CD14-positive monocyte (primary cell): ENCODE measurements at regions not wholly inside any gene's neighbourhood (a gene's known extent, or its start where the extent isn't known, plus 50 kb on each side); places are given as distances from the start of the nearest gene placed in this dataset.

Experiments
- DNase-seq, 3 donors: peaks; one replicate each; pipeline ENCODE4 v3.0.0-alpha.2; 2011 to 2022
- H2AFZ ChIP-seq: 2 replicates; pipeline ENCODE4 v1.6.0; 2012; ENCODE audit warnings: mild to moderate bottlenecking, low read depth, low read length, inconsistent platforms; ENCODE audit not compliant: insufficient read depth, poor library complexity, severe bottlenecking
- H3K27ac ChIP-seq, 2 donors: 1 replicate in 1 of 2; 2 replicates in 1 of 2; pipeline ENCODE4 v1.5.1; 2012 to 2013; ENCODE audit warnings: low read length in 2 of 2, control low read depth in 1 of 2, inconsistent platforms in 1 of 2, low read depth in 1 of 2, mild to moderate bottlenecking in 1 of 2
- H3K27me3 ChIP-seq, 2 donors: one replicate each; pipeline versions ENCODE4 v1.6.0 to v1.6.1; 2011 to 2013; ENCODE audit warnings: low read length in 2 of 2; ENCODE audit not compliant: control insufficient read depth in 2 of 2, insufficient read depth in 2 of 2
- H3K36me3 ChIP-seq, 2 donors: replicated peaks in 1 of 2; 1 replicate in 1 of 2; 2 replicates in 1 of 2; pipeline versions ENCODE4 v1.5.1 to v1.6.1; 2012 to 2013; ENCODE audit warnings: low read length in 2 of 2, control low read depth in 1 of 2, inconsistent platforms in 1 of 2, mild to moderate bottlenecking in 1 of 2; ENCODE audit not compliant: insufficient read depth in 2 of 2, control insufficient read depth in 1 of 2
- H3K4me1 ChIP-seq, 2 donors: 1 replicate in 1 of 2; 2 replicates in 1 of 2; pipeline versions ENCODE4 v1.5.1 to v1.6.1; 2012 to 2013; ENCODE audit warnings: low read length in 2 of 2, control low read depth in 1 of 2, inconsistent platforms in 1 of 2, mild to moderate bottlenecking in 1 of 2, moderate library complexity in 1 of 2; ENCODE audit not compliant: insufficient read depth in 2 of 2, control insufficient read depth in 1 of 2
- H3K4me2 ChIP-seq: replicated peaks from 2 replicates; pipeline ENCODE3; 2012; ENCODE audit warnings: low read length, moderate library complexity, mild to moderate bottlenecking; ENCODE audit not compliant: poor library complexity, severe bottlenecking; ENCODE audit errors: extremely low read depth
- H3K4me3 ChIP-seq, 3 experiments: fragments of 200-600 bp in 1 of 3; sonication (generic) in 1 of 3; replicated peaks in 1 of 3; 1 replicate in 2 of 3; 2 replicates in 1 of 3; pipeline ENCODE4 v1.5.1; 2011 to 2013; ENCODE audit warnings: low read length in 3 of 3, mild to moderate bottlenecking in 3 of 3, control low read depth in 2 of 3, low read depth in 2 of 3, inconsistent platforms in 1 of 3, moderate library complexity in 1 of 3
- H3K79me2 ChIP-seq: 2 replicates; pipeline ENCODE4 v1.6.0; 2012; ENCODE audit warnings: mild to moderate bottlenecking, control low read depth, inconsistent platforms, low read length, moderate library complexity; ENCODE audit not compliant: insufficient read depth
- H3K9ac ChIP-seq: 2 replicates; pipeline ENCODE4 v1.6.0; 2017; ENCODE audit warnings: low read length, mild to moderate bottlenecking; ENCODE audit not compliant: insufficient read depth, poor library complexity, severe bottlenecking
- H3K9me3 ChIP-seq, 2 donors: replicated peaks in 1 of 2; 1 replicate in 1 of 2; 2 replicates in 1 of 2; pipeline versions ENCODE4 v1.5.1 to v1.6.1; 2012 to 2013; ENCODE audit warnings: low read length in 2 of 2, control low read depth in 1 of 2; ENCODE audit not compliant: control insufficient read depth in 1 of 2, insufficient read depth in 1 of 2
- H4K20me1 ChIP-seq: 2 replicates; pipeline ENCODE4 v1.6.0; 2012; ENCODE audit warnings: mild to moderate bottlenecking, low read length, control low read depth, moderate library complexity; ENCODE audit not compliant: insufficient read depth
- H3K27ac Mint-ChIP-seq, 7 donors: one replicate each; pipeline ENCODE4 v1.8.0; 2020; ENCODE audit warnings: mild to moderate bottlenecking in 7 of 7, mixed read lengths in 7 of 7, moderate library complexity in 6 of 7, inconsistent platforms in 2 of 7
- H3K27me3 Mint-ChIP-seq, 3 donors: one replicate each; pipeline ENCODE4 v1.8.0; 2021 to 2022; ENCODE audit warnings: low read depth in 3 of 3, mild to moderate bottlenecking in 3 of 3, mixed read lengths in 3 of 3, moderate library complexity in 3 of 3, inconsistent platforms in 1 of 3
- H3K36me3 Mint-ChIP-seq, 2 donors: one replicate each; pipeline ENCODE4 v1.8.0; 2020; ENCODE audit warnings: mixed read lengths in 2 of 2, inconsistent platforms in 1 of 2, mild to moderate bottlenecking in 1 of 2
- H3K4me1 Mint-ChIP-seq: one replicate; pipeline ENCODE4 v1.8.0; 2020; ENCODE audit warnings: mild to moderate bottlenecking, mixed read lengths
- H3K4me3 Mint-ChIP-seq, 2 donors: one replicate each; pipeline ENCODE4 v1.8.0; 2020; ENCODE audit warnings: mild to moderate bottlenecking in 2 of 2, mixed read lengths in 2 of 2, moderate library complexity in 1 of 2
- H3K9me3 Mint-ChIP-seq, 7 donors: one replicate each; pipeline ENCODE4 v1.8.0; 2020 to 2022; ENCODE audit warnings: mixed read lengths in 7 of 7, mild to moderate bottlenecking in 6 of 7, moderate library complexity in 6 of 7, inconsistent platforms in 2 of 7
- CTCF ChIP-seq: fragments of 200-600 bp; IDR thresholded peaks from one replicate; pipeline ENCODE4 v1.8.0; 2022; ENCODE audit warnings: antibody characterized with exemption, mild to moderate bottlenecking
- WGBS: methylation state at CpG from one replicate; pipeline ENCODE4 v1.1.5; 2013; ENCODE audit warnings: missing lambda C conversion rate; ENCODE audit not compliant: insufficient coverage; 5-methylcytosine and 5-hydroxymethylcytosine counted together
- intact Hi-C, 2 donors: fragments of 100-400 bp; cut with micrococcal nuclease; formaldehyde crosslinking; loops; one replicate each; pipeline versions ENCODE4 v1.15.0 to v1.15.1; 2023

GRCh38 chr22:26998716-26999115 lies 341.3 kb downstream of the MIAT start:
- peaks cover 11 to 18% (median 11%) of the 10 kb centered on the region in 3 donors for H3K27me3 Mint-ChIP-seq
- no peaks in the 10 kb centered on the region for H3K4me1 ChIP-seq
- 49% methylated on average over 2 of the region's 6 CpGs for WGBS
- no peak overlapping the region for H3K27ac Mint-ChIP-seq
- H3K9me3 ChIP-seq = no peaks in the 10 kb centered on the region
- no peaks in the 10 kb centered on the region for H3K36me3 ChIP-seq
- H3K79me2 ChIP-seq = no peaks in the 10 kb centered on the region
- H3K36me3 Mint-ChIP-seq = no peaks in the 10 kb centered on the region
- no peaks in the 10 kb centered on the region for H4K20me1 ChIP-seq
- no peak overlapping the region for H3K9ac ChIP-seq
- no peaks in the 10 kb centered on the region for H3K4me1 Mint-ChIP-seq
- no peak overlapping the region for H2AFZ ChIP-seq
- no peak overlapping the region for H3K4me3 ChIP-seq
- no peak overlapping the region for H3K4me2 ChIP-seq
- no peaks in the 10 kb centered on the region for H3K9me3 Mint-ChIP-seq
- no peak overlapping the region for H3K27ac ChIP-seq
- H3K4me3 Mint-ChIP-seq = no peak overlapping the region
- no peak for DNase-seq
- intact Hi-C loops = no loop called here
- H3K27me3 ChIP-seq = no peaks in the 10 kb centered on the region
- TF ChIP-seq CTCF = no peak

DNA sequence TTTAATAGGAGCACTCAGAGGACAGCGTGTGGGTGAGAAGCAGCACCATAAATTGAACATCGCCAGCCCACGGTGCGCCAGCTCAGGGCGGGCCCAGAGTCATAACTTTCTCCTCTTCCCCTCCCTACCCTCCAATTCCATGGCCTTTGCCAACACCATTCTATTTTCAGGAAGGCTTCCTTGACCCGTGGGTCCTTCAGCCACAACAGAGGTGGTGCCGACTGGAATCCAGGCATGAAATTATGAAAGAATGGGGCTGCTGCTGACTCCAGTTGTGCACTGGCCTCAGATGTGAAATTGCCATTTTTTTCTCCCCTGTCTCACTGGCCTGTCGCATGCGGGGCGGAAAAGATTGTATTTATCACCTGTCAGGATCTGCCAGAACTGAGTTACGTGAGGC lies 345.9 kb downstream of the MIAT start:
- H3K9me3 ChIP-seq = no peaks in the 10 kb centered on the region
- Mint-ChIP-seq H3K4me1 (no peaks in the 10 kb centered on the region), H3K9me3 (peaks cover 0 to 4% (median 0%) of the 10 kb centered on the region in 7 donors), H3K27ac (no peak overlapping the region), H3K4me3 (no peak overlapping the region), H3K27me3 (peaks cover 5 to 12% (median 11%) of the 10 kb centered on the region in 3 donors), H3K36me3 (no peaks in the 10 kb centered on the region)
- no peaks in the 10 kb centered on the region for H3K79me2 ChIP-seq
- DNase-seq = no peak
- no peak overlapping the region for H2AFZ ChIP-seq
- TF ChIP-seq CTCF = no peak
- H3K4me3 ChIP-seq = no peak overlapping the region
- no peak overlapping the region for H3K4me2 ChIP-seq
- no peaks in the 10 kb centered on the region for H3K4me1 ChIP-seq
- intact Hi-C loops = no loop called here
- no peak overlapping the region for H3K9ac ChIP-seq
- H3K27me3 ChIP-seq = no peaks in the 10 kb centered on the region
- no peak overlapping the region for H3K27ac ChIP-seq
- no peaks in the 10 kb centered on the region for H3K36me3 ChIP-seq
- H4K20me1 ChIP-seq = no peaks in the 10 kb centered on the region
- 89% methylated on average over 7 of the region's 11 CpGs for WGBS
